ENCODE measurements at regions not wholly inside any gene's neighbourhood (a gene's known extent, or its start where the extent isn't known, plus 50 kb on each side); places are given as distances from the start of the nearest gene placed in this dataset.

DNA sequence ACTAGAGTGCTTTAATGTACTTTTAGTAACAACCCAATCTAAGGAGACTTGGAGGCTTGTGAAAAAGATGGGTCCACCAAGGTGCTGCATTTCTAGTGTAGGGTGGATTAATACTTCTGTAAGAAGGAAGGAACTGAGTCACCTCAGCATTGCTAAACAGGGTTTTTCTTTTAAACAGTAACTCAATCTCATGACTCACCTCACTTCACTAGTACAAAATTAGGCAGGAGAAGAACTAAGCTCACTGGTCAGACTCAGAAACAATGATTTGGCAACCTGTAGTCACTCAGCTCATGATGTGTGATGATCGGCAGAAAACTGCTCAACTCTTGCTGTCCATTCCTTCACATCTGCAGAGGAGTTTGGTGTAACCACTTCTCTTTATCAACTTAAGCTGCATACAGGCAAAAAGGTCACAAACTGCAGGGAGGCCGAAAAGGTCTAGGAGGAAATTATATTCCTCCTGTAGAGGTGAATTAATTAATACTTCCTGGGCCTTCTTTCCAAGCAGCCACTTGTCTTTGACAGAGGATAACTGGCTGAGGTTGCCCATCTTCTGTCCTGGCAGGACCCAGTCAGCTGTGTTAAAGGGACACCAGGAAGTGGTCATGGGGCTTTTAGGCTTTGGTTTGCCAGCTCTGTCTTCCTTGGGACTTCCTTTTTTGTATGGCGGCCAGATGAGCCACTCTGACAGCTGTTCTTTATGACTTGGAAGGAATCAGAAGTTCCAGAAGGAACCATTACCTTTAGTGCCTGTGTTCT lies 466.9 kb downstream of the FUT8 start:
- intact Hi-C loops (cut with micrococcal nuclease): loop anchor here (2.0 to 5.0 kb wide), 3 partner anchors 33 to 48 kb away; no protein-coding TSS in a partner anchor
- H3K4me1 Mint-ChIP-seq: peaks cover 5 to 35% (median 26%) of the 10 kb centered on the region in 7 donors
- H3K27ac Mint-ChIP-seq: peak overlapping the region in 7 of 9 donors; percentile 17 to 89 (median 37)
- ChIA-PET POLR2A (interaction anchor here (0.7 to 3.4 kb wide), 5 partner anchors 9 to 46 kb away, joined by 3 to 14 read pairs (median 4); no protein-coding TSS in a partner anchor), CTCF (interaction anchor here (0.8 to 1.3 kb wide), 2 partner anchors 12 to 55 kb away, joined by 3 read pairs; no protein-coding TSS in a partner anchor)
- H3K36me3 Mint-ChIP-seq: peaks cover 0 to 45% (median 4%) of the 10 kb centered on the region in 5 donors
- H3K4me3 Mint-ChIP-seq: peak overlapping the region in 1 of 10 donors; percentile 52
- H3K9me3 Mint-ChIP-seq: peaks cover 0 to 27% (median 4%) of the 10 kb centered on the region in 11 donors
- ATAC-seq (peak; percentile 26), DNase-seq (no peak)
- H3K27me3 Mint-ChIP-seq: peaks cover 0 to 4% (median 0%) of the 10 kb centered on the region in 5 donors
- no peak overlapping the region for H3K27ac ChIP-seq (ENCODE audit: low read depth, low read length)
- no peaks in the 10 kb centered on the region for H3K9me3 ChIP-seq (ENCODE audit: control insufficient read depth in 2 of 3, low read length in 3 of 3)
- H3K4me1 ChIP-seq (ENCODE audit: control insufficient read depth in 2 of 2, insufficient read depth in 2 of 2, low read length in 2 of 2): peaks cover 0 to 27% of the 10 kb centered on the region in 2 donors
- H3K4me3 ChIP-seq (ENCODE audit: low read length): no peak overlapping the region
- H3K27me3 ChIP-seq (ENCODE audit: control insufficient read depth in 2 of 2, insufficient read depth in 2 of 2, low read length in 2 of 2): no peaks in the 10 kb centered on the region
- no peaks in the 10 kb centered on the region for H3K36me3 ChIP-seq (ENCODE audit: control insufficient read depth in 2 of 3, insufficient read depth in 3 of 3, low read length in 3 of 3)

DNA sequence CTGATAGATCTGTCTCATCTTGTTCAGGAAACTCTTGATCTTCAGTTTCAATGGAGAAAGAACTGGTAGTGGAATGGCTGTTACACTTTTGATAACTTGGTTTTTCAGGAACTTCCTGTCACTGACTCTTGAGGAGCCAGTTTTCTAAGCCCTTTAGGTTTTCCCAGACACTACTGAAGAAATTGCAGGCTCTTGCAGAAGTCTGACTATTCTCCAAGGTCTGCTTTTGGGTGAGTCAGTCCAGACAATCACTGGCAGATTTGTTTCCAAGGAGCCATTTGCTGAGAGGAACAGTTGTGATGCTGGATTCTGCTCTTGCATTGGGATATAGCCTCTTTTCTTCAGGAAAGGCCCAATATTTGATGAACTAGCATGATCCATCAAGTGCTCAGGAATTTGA lies 468.0 kb downstream of the FUT8 start:
- Mint-ChIP-seq H3K27me3 (peaks cover 0 to 7% (median 0%) of the 10 kb centered on the region in 5 donors), H3K4me1 (peaks cover 5 to 35% (median 26%) of the 10 kb centered on the region in 7 donors), H3K9me3 (peaks cover 0 to 27% (median 4%) of the 10 kb centered on the region in 11 donors), H3K36me3 (peaks cover 0 to 47% (median 4%) of the 10 kb centered on the region in 5 donors), H3K4me3 (peak overlapping the region in 1 of 10 donors; percentile 28), H3K27ac (peak overlapping the region in 2 of 9 donors; percentile 17 to 89)
- no peak overlapping the region for H3K4me3 ChIP-seq (ENCODE audit: low read length)
- no peaks in the 10 kb centered on the region for H3K27me3 ChIP-seq (ENCODE audit: control insufficient read depth in 2 of 2, insufficient read depth in 2 of 2, low read length in 2 of 2)
- H3K4me1 ChIP-seq (ENCODE audit: control insufficient read depth in 2 of 2, insufficient read depth in 2 of 2, low read length in 2 of 2): peaks cover 0 to 27% of the 10 kb centered on the region in 2 donors
- no peak for DNase-seq
- H3K9me3 ChIP-seq (ENCODE audit: control insufficient read depth in 2 of 3, low read length in 3 of 3): no peaks in the 10 kb centered on the region
- H3K36me3 ChIP-seq (ENCODE audit: control insufficient read depth in 2 of 3, insufficient read depth in 3 of 3, low read length in 3 of 3): no peaks in the 10 kb centered on the region
- POLR2A ChIA-PET: interaction anchor here (0.6 to 1.2 kb wide), 2 partner anchors 30 to 35 kb away, joined by 3 read pairs; no protein-coding TSS in a partner anchor
- CTCF ChIA-PET: interaction anchor here (1.3 kb wide), 1 partner anchor 56 kb away, joined by 3 read pairs; no protein-coding TSS in a partner anchor
- no peak overlapping the region for H3K27ac ChIP-seq (ENCODE audit: low read depth, low read length)
- intact Hi-C loops (cut with micrococcal nuclease): no loop called here
- no peak for ATAC-seq

DNA sequence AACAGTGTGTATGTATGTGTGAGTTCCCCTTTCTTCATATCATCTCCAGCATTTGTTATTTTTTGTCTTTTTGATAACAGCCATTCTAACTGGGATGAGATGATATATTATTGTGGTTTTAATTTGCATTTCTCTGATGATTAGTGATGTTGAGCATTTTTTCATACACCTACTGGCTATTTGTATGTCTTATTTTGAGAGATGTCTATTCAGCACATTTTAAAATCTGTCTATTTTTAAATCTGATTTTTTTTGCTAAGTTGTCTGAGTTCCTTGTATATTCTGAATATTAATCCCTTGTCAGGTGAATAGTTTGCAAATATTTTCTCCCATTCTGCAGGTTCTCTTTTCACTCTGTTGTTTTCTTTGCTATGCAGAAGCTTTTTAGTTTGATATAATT lies 469.1 kb downstream of the FUT8 start:
- ATAC-seq: no peak
- Histone ChIP-seq H3K36me3 (ENCODE audit: control insufficient read depth in 2 of 3, insufficient read depth in 3 of 3, low read length in 3 of 3) (no peaks in the 10 kb centered on the region), H3K9me3 (ENCODE audit: control insufficient read depth in 2 of 3, low read length in 3 of 3) (no peaks in the 10 kb centered on the region), H3K27me3 (ENCODE audit: control insufficient read depth in 2 of 2, insufficient read depth in 2 of 2, low read length in 2 of 2) (no peaks in the 10 kb centered on the region), H3K4me1 (ENCODE audit: control insufficient read depth in 2 of 2, insufficient read depth in 2 of 2, low read length in 2 of 2) (peaks cover 0 to 24% of the 10 kb centered on the region in 2 donors), H3K4me3 (ENCODE audit: low read length) (no peak overlapping the region), H3K27ac (ENCODE audit: low read depth, low read length) (no peak overlapping the region)
- peaks cover 0 to 7% (median 0%) of the 10 kb centered on the region in 5 donors for H3K27me3 Mint-ChIP-seq
- H3K9me3 Mint-ChIP-seq: peaks cover 0 to 27% (median 4%) of the 10 kb centered on the region in 11 donors
- peaks cover 0 to 47% (median 4%) of the 10 kb centered on the region in 5 donors for H3K36me3 Mint-ChIP-seq
- H3K4me3 Mint-ChIP-seq: peak overlapping the region in 1 of 10 donors; percentile 36
- no peak for DNase-seq
- peak overlapping the region in 2 of 9 donors; percentile 72 to 79 for H3K27ac Mint-ChIP-seq
- ChIA-PET POLR2A (no interaction called here), CTCF (no interaction called here)
- peaks cover 5 to 35% (median 26%) of the 10 kb centered on the region in 7 donors for H3K4me1 Mint-ChIP-seq
- intact Hi-C loops (cut with micrococcal nuclease): no loop called here

DNA sequence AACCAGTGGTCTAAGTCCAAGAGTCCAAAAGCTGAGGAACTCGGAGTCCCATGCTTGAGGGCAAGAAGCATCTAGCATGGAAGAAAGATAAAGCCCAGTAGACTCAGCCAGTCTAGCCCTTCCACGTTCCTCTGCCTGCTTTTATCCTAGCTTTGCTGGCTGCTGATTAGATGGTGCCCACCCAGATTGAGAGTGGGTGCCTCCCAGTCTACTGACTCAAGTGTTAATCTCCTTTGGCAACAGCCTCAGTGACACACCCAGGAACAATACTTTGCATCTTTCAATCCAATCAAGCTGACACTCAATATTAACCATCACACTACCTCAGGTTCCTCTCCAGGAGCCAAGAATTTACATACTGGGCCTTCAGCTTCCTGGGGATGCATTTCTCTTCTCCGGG lies 476.1 kb downstream of the FUT8 start:
- H3K4me1 ChIP-seq (ENCODE audit: control insufficient read depth in 2 of 2, insufficient read depth in 2 of 2, low read length in 2 of 2): no peaks in the 10 kb centered on the region
- Mint-ChIP-seq H3K36me3 (peaks cover 0 to 22% (median 4%) of the 10 kb centered on the region in 5 donors), H3K27me3 (peaks cover 0 to 15% (median 0%) of the 10 kb centered on the region in 5 donors), H3K4me3 (no peak overlapping the region), H3K9me3 (peaks cover 0 to 13% (median 5%) of the 10 kb centered on the region in 11 donors), H3K27ac (peak overlapping the region in 1 of 9 donors; percentile 34), H3K4me1 (peaks cover 1 to 18% (median 8%) of the 10 kb centered on the region in 7 donors)
- no peaks in the 10 kb centered on the region for H3K9me3 ChIP-seq (ENCODE audit: control insufficient read depth in 2 of 3, low read length in 3 of 3)
- no peaks in the 10 kb centered on the region for H3K36me3 ChIP-seq (ENCODE audit: control insufficient read depth in 2 of 3, insufficient read depth in 3 of 3, low read length in 3 of 3)
- ChIA-PET CTCF (no interaction called here), POLR2A (interaction anchor here (0.9 to 2.9 kb wide), 2 partner anchors 10 to 22 kb away, joined by 3 to 14 read pairs; no protein-coding TSS in a partner anchor)
- no peak for ATAC-seq
- no peak for DNase-seq
- H3K27me3 ChIP-seq (ENCODE audit: control insufficient read depth in 2 of 2, insufficient read depth in 2 of 2, low read length in 2 of 2): no peaks in the 10 kb centered on the region
- intact Hi-C loops (cut with micrococcal nuclease): no loop called here
- H3K4me3 ChIP-seq (ENCODE audit: low read length): no peak overlapping the region
- no peak overlapping the region for H3K27ac ChIP-seq (ENCODE audit: low read depth, low read length)

DNA sequence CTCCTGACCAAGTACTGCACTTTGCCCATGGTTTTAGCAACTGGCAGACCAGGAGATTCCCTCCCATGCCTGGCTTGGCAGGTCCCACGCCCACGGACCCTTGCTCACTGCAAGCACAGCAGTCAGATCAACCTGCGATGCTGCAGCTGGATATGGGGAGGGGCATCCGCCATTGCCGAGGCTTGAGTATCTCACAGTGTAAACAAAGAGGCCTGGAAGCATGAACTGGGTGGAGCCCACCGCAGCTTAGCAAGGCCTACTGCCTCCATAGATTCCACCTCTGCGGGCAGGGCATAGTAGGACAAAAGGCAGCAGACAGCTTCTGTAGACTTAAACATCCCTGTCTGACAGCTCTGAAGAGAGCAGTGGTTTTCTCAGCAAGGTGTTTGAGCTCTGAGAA lies 479.8 kb downstream of the FUT8 start:
- CTCF ChIA-PET: interaction anchor here (0.5 to 0.8 kb wide), 2 partner anchors 15 to 1461 kb away, joined by 4 to 5 read pairs; no protein-coding TSS in a partner anchor
- H3K9me3 Mint-ChIP-seq: peaks cover 0 to 31% (median 16%) of the 10 kb centered on the region in 11 donors

DNA sequence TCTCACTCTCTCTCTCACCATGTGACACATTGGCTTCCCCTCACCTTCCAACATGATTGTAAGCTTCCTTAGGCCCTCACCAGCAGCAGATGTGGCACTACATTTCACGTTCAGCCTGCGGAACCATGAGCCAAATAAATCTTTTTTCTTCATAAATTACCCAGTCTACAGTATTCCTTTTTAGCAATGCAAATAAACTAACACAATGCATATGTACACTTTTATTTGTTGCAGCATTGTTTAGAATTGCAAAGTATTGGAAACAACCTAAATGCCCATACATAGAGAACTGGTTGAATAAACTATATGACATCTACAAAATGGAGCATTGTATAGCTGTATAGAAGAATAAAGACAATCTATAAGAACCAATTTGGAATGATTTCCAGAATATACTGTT lies 487.6 kb downstream of the FUT8 start:
- POLR2A ChIA-PET: interaction anchor here (0.5 to 1.5 kb wide), 3 partner anchors 15 to 79 kb away, joined by 3 to 4 read pairs (median 3); no protein-coding TSS in a partner anchor
- no peak for ATAC-seq
- CTCF ChIA-PET: no interaction called here
- Histone ChIP-seq H3K36me3 (ENCODE audit: control insufficient read depth in 2 of 3, insufficient read depth in 3 of 3, low read length in 3 of 3) (no peaks in the 10 kb centered on the region), H3K9me3 (ENCODE audit: control insufficient read depth in 2 of 3, low read length in 3 of 3) (no peaks in the 10 kb centered on the region), H3K27me3 (ENCODE audit: control insufficient read depth in 2 of 2, insufficient read depth in 2 of 2, low read length in 2 of 2) (no peaks in the 10 kb centered on the region), H3K4me3 (ENCODE audit: low read length) (no peak overlapping the region), H3K4me1 (ENCODE audit: control insufficient read depth in 2 of 2, insufficient read depth in 2 of 2, low read length in 2 of 2) (no peaks in the 10 kb centered on the region), H3K27ac (ENCODE audit: low read depth, low read length) (no peak overlapping the region)
- H3K4me3 Mint-ChIP-seq: no peak overlapping the region
- intact Hi-C loops (cut with micrococcal nuclease): no loop called here
- peaks cover 0 to 45% (median 16%) of the 10 kb centered on the region in 11 donors for H3K9me3 Mint-ChIP-seq
- peaks cover 0 to 9% (median 0%) of the 10 kb centered on the region in 5 donors for H3K27me3 Mint-ChIP-seq
- DNase-seq: no peak
- peak overlapping the region in 1 of 9 donors; percentile 3 for H3K27ac Mint-ChIP-seq
- H3K36me3 Mint-ChIP-seq: peaks cover 0 to 49% (median 10%) of the 10 kb centered on the region in 5 donors
- H3K4me1 Mint-ChIP-seq: peaks cover 4 to 21% (median 11%) of the 10 kb centered on the region in 7 donors

More for the DNA sequence above, 479.8 kb downstream of the FUT8 start:
- Mint-ChIP-seq H3K4me1 (peaks cover 1 to 19% (median 8%) of the 10 kb centered on the region in 7 donors), H3K36me3 (peaks cover 4 to 43% (median 6%) of the 10 kb centered on the region in 5 donors), H3K27ac (no peak overlapping the region), H3K27me3 (peaks cover 0 to 14% (median 0%) of the 10 kb centered on the region in 5 donors), H3K4me3 (no peak overlapping the region)
- no peak for DNase-seq
- H3K9me3 ChIP-seq (ENCODE audit: control insufficient read depth in 2 of 3, low read length in 3 of 3): no peaks in the 10 kb centered on the region
- H3K4me1 ChIP-seq (ENCODE audit: control insufficient read depth in 2 of 2, insufficient read depth in 2 of 2, low read length in 2 of 2): no peaks in the 10 kb centered on the region
- ATAC-seq: no peak
- intact Hi-C loops (cut with micrococcal nuclease): no loop called here
- POLR2A ChIA-PET: no interaction called here
- no peak overlapping the region for H3K4me3 ChIP-seq (ENCODE audit: low read length)
- no peaks in the 10 kb centered on the region for H3K27me3 ChIP-seq (ENCODE audit: control insufficient read depth in 2 of 2, insufficient read depth in 2 of 2, low read length in 2 of 2)
- no peaks in the 10 kb centered on the region for H3K36me3 ChIP-seq (ENCODE audit: control insufficient read depth in 2 of 3, insufficient read depth in 3 of 3, low read length in 3 of 3)
- H3K27ac ChIP-seq (ENCODE audit: low read depth, low read length): no peak overlapping the region

Measured in naive thymus-derived CD4-positive, alpha-beta T cell (primary cell).